ENCODE measurements at regions not wholly inside any gene's neighbourhood (a gene's known extent, or its start where the extent isn't known, plus 50 kb on each side); places are given as distances from the start of the nearest gene placed in this dataset.
"Not testable (repeated sequence)": the region's sequence is repeated elsewhere in the genome, so short reads cannot be mapped to it uniquely, and the experiment has no call there.

GRCh38 chr1:98119796-98120195 lies 199.0 kb upstream of the DPYD start:
- no peak for DNase-seq (ENCODE audit: low read depth)

DNA sequence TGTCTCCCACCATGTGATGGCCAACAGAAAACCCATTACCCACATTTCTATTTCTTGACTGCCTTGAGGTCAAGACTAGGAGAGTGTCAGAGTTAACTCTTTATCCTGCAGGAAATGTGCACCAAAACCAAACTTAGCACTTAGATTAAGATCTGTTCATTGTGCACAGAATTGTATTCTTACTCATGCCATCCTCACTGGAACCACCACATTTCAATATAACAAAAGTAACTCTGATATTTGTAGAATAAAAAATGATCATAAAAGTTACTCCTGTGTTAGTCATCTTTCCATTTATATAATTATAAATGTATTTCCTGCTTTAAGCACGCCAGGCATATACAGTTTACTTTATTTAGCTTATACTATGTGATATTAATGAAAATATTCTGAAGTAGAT lies 193.0 kb upstream of the DPYD start:
- DNase-seq (ENCODE audit: low read depth): no peak

GRCh38 chr1:98112626-98113025 lies 191.8 kb upstream of the DPYD start:
- no peak for DNase-seq (ENCODE audit: low read depth)

GRCh38 chr1:98110674-98111073 lies 189.8 kb upstream of the DPYD start:
- DNase-seq (ENCODE audit: low read depth): peak; percentile 52

- not testable (repeated sequence) for DNase-seq (ENCODE audit: low read depth)
These were observed 187.5 kb upstream of the DPYD start for GRCh38 chr1:98108378-98108777.

- DNase-seq (ENCODE audit: low read depth): no peak
These were observed 186.4 kb upstream of the DPYD start for GRCh38 chr1:98107256-98107655.

- peak; percentile 85 for DNase-seq (ENCODE audit: low read depth)
These were observed 183.5 kb upstream of the DPYD start for GRCh38 chr1:98104289-98104688.

- DNase-seq (ENCODE audit: low read depth): no peak
These were observed 182.9 kb upstream of the DPYD start for GRCh38 chr1:98103617-98104285.

DNA sequence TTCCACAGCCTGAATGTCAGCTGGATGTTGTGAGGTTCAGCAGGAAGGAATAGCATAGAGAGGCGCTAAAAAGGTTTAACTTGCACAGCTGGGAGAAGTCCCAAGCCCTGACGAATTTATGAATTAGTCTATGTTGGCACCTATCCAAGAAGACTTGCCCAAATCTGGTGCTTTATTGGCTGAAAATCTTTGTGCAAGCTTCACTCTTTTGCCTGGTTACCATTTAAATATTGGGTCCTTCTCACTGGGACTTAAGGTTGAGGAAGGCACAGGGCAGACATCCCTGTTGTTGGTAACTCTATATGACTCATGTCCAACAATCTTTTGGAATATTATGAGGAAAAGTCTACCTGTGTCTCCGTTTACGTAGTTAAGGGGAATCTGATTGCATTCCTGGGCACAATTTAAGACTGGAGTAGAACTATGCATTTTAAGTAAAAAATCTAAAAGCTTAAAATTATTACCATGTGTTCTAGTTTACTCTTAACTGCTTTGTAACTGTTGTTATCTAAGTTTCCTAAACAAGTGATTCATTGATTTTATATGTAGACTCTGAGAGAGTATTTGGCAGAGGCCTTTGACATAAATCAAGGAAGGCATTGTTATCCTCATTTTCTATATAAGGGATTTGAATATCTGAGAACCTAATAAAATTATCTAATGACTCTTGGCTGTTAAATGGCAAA lies 181.7 kb upstream of the DPYD start:
- DNase-seq (ENCODE audit: low read depth): no peak

- no peak for DNase-seq (ENCODE audit: low read depth)
These were observed 180.5 kb upstream of the DPYD start for GRCh38 chr1:98101364-98101763.

GRCh38 chr1:98099501-98099900 lies 178.7 kb upstream of the DPYD start:
- no peak for DNase-seq (ENCODE audit: low read depth)

GRCh38 chr1:98098473-98098872 lies 177.6 kb upstream of the DPYD start:
- no peak for DNase-seq (ENCODE audit: low read depth)

DNA sequence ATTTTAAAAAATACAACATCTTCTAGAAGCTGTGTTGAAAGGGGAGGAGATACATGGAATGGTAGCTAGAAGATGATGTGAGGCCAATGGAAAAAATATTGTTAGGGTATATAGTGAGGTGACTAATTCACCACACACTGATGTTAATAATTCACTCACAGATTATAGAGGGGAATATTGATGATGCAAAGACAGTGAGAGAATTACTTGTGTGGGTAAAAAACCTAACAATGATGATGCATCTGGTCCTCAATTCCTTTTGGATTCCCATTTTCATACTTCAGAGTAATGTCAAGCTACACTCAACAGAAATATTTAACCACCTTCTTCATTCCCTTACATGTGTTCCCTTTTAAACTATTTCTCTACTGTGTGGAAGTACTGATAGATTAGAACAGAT lies 169.5 kb upstream of the DPYD start:
- DNase-seq (ENCODE audit: low read depth): no peak

DNA sequence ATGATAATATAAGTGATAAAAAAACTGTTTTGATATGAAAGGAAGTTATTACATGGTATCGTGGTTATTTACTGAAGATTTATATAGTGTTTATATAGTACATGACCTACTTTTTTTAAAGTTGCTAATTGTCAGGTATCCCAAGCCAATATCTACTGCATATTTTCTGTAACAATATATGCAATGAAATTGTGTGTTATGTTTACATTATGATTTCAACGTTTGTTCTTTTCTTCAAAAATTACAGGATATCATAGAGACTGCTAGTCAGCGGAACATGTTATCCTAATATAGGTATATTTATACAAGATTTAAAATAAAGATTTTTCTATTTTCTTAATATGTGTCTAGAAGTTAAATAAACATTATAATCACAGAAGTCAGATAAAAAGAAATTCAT lies 167.5 kb upstream of the DPYD start:
- no peak for DNase-seq (ENCODE audit: low read depth)

GRCh38 chr1:98086796-98087441 lies 166.1 kb upstream of the DPYD start:
- peak; percentile 80 for DNase-seq (ENCODE audit: low read depth)

GRCh38 chr1:98086156-98086555 lies 165.3 kb upstream of the DPYD start:
- no peak for DNase-seq (ENCODE audit: low read depth)

DNA sequence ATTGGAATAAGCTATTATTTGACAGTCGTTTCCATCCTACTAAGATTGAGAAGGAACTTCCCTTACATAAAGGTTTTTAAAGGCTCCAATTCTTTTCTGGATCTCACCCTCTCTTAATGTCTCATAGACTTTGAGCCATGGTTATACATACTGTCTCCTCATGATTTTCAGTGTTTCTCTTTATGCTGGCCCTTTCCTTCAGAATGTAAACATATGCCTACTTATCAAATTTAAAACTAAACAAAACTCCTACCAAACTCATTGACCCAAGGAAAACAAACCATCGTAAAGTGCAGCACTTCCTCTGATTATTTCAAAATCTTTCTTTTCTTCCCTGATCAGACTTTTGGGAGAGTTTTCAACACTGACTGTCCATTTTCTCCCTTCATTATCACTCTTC lies 163.4 kb upstream of the DPYD start:
- no peak for DNase-seq (ENCODE audit: low read depth)

DNA sequence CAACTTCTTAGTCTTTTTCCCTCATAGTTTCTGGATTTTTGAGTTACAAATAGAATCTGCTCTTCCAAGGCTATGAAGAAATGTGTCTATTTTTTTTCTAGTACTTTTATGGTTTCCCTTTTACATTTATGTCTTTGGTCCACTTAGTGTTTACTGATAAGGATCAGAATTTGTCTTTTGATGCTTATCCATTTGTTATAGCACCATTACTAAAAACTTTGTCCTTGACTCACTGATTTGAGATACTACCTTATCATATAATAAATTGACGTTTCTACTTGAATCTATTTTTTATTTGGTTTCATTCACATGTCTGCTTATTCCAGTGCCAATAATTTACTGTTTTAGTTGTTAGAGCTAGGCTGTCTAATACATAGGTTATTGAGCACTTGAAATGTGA lies 161.1 kb upstream of the DPYD start:
- DNase-seq (ENCODE audit: low read depth): no peak

- no peak for DNase-seq (ENCODE audit: low read depth)
These were observed 157.8 kb upstream of the DPYD start for GRCh38 chr1:98078596-98078995.

DNA sequence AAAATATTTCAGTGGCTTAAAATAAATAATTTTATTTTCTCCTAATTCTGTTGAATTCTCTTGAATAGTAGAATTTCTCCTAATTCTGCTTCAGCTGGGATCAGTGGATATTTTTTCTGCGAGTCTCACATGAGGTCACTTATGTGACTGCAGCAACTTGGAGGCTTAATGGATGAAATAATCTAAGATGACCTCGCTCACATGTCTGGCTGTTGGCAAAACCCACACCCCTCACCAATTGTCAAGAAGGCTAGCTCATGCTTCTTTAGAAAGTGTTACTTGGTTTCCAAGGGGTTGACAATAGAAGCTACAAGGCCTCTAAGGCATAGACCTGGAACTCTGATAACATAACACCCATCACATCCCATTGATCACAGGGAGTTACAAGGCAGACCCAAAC lies 156.9 kb upstream of the DPYD start:
- DNase-seq (ENCODE audit: low read depth): no peak

DNA sequence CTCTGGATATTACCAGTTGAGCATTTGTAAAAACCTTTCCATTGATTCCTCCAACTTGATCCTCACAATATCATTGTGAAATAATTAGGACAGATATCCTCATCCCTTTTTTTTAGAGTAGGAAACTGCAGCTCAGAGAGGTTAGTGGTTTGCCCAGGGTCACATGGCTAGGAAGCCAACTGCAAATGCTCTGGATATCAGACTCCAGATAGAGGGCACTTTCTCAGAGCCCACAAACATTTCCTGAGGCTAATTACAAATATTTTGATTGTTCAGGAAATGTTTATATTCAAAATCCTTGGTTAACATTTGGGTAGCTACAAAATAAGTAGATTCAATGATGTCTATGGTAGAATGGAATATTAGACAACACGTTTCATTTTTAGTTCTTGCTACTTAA lies 154.8 kb upstream of the DPYD start:
- DNase-seq (ENCODE audit: low read depth): no peak

DNA sequence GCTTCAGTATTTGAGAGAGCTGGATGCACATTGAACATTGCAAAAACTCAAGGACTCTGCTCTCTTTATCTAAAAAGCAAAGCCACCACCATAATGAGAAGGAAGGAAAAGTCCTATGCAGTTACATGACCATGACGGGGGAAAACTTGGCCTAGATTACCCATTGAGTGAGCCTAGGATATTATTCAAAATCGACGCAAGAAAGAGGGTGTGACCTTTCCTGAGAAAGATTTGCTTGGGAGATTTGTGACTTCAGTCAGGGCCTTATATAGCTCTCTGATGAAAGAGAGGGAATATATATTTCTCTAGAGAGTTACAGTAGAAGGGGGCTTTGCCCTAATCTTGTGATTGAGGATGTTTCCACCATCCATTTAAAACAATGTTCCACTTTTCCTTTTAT lies 153.0 kb upstream of the DPYD start:
- no peak for DNase-seq (ENCODE audit: low read depth)

DNA sequence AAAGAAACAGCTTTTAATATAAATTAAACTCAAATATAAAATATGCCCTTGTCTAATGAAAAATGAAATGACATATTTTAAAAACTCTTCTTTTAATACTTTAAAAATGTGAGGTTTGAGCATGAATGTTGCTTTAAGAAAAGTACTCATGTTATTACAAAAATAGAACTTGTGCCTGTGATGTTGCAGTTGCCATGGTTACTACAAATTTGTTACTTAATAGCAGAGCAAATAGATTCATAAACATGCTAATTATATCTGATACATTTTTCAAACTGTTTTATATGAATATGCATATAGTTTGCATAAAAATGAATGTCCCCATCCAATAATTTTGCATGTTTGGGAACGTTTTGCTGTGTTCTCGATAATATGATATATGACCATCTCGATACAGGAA lies 152.3 kb upstream of the DPYD start:
- DNase-seq (ENCODE audit: low read depth): no peak

GRCh38 chr1:98072047-98072446 lies 151.2 kb upstream of the DPYD start:
- no peak for DNase-seq (ENCODE audit: low read depth)

Measured in stromal cell of bone marrow (primary cell).